ENCODE measurements at regions not wholly inside any gene's neighbourhood (a gene's known extent, or its start where the extent isn't known, plus 50 kb on each side); places are given as distances from the start of the nearest gene placed in this dataset.

DNA sequence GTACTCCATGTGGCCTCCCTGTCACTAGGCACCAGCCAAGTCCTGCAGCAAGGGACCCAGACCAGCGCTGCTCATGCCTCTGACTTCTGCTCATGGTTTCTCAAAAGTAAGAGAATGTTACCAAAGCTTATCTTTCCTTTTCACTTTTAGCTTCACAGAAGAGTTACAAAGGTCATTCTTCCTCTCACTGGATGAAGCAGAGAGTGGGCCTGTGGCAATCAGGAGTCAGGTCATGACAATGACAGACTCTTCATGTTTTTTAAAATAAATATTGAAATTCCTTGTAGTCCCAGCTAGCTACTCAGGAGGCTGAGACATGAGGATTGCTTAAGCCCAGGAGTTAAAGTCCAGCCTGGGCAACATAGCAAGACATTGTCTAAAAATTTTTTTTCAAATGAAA is 126.1 kb downstream of the OSR1 start:
- no peak for DNase-seq

DNA sequence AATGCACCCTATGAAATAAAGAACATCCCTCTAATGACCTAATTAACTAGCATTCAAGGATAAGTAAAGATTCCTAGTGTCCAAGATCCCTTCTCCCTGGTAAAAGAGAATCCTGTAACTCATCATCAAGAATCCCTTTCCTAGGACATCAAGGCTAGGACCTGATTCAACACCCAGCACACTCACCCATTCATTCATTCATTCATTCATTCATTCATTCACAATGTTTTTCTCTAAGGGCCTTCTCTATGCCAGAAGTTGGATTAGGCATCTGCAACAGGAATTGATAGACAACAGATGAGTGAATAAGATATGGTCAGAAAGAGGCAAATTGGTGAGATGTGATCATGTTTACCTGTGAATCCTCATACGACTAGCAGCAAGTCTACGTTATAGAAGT is 126.8 kb downstream of the OSR1 start:
- no peak for DNase-seq

DNA sequence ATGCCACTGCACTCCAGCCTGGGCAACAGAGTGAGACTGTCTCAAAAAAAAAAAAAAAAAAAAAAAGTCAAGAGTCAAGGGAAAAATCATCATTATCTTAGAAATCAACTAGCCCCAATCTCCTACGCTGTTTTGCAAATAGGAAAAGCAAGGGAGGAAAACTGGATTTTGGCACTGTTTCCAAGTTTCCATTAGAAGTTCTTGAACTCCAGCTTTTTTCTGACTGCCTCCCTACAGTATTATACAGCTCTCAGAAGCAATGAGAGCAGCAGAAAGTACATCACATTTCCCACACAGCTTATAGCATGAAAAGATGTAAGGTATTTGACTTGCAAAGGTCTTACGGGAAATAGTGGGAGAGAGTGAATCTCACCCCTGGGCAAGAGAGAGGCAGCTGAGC is 127.8 kb downstream of the OSR1 start:
- no peak for DNase-seq

DNA sequence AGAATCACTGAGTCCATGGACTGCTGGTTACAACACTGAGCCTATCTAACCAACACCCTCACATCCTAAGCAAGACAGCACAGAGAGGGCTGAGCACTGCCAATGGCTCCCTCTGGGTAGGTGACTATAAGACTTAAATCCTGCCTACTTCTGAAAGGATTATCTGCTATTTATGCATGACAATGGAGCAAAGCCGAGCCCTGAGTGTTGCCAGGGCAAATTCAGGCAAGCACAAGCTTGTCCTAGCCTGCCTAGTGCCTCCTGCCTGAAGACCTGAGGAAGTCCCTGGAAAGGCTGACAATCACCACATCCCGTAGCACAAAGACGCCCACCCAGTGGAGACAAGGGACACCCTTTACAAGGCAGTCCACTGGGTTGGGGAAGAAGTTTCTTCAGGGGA is 129.7 kb downstream of the OSR1 start:
- DNase-seq, result no peak

DNA sequence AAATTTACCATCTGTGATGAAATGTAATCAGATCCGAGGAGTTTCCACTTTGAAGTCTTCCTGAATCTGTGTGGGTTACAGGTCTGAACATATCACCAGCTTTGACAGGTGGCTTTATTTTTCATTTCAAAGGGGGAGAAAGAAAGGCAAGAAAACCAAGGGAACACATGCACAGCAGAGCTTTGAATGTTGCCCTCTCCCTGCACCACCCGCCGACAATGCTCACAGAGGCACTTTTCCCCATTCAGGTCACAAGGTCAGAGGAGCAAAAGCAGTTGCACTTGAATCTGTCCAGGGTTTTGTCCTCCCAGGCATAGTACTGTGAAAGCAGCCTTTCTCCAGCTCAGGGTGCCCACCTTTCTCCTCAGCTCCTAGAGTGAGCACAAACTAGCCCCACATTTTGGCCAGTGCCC is 130.2 kb downstream of the OSR1 start:
- no peak for DNase-seq

DNA sequence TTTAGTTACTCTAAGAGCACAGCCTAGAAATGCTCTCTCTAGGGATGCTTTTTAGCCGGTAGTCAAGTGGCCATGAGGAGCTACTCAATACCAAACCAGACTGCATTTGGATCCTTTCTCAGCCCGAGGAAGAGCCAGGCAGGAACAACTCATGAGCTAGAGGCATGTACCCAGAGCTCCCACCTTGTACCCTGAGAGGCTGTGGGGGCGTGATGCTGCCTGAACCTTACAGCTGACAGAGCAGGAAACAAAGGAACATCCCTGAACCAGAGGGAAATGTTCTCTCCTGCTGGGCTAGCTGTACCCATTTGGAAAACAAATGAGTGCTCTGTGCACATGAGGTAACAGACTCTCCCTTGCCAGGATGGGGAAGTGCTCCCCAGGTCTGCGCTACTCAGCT is 131.6 kb downstream of the OSR1 start:
- no peak for DNase-seq

DNA sequence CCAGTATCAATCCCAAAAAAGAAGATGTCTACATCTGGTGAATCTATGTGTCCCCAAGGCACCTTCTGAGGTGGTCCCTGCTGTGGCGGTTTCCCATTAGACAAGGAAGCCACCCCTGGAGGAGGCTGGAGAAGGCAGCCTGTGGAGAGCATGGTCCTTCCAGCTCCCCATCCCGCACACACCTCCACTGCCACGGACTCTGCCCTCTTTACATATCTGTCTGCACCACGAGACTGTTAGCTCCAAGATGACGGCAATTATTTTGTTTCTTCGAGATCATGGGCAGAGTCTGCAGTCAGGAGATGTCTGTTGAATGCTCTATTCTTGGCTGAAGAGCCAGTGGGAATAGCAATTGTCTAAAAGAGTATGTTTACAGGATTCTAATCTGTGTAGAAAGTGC is 132.0 kb downstream of the OSR1 start:
- no peak for DNase-seq

DNA sequence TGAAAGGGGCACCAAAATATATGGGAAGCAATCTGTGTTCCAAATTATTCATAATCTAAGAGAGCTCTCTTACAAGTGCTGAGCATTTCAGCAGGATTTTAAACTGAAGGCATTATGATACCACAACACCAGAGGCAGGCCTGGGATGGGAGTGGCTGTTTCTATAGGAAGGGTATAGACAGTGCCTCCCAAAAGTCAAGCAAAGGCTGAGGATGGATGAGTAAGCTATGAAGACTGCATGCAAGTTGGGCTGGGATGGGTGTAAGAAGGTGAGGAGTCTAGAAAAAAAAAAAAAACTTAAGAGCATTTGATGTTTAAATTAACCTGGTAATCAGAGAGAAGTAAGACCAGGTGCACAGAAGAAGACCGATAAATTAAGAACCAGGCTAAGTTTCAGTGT is 132.5 kb downstream of the OSR1 start:
- no peak for DNase-seq

DNA sequence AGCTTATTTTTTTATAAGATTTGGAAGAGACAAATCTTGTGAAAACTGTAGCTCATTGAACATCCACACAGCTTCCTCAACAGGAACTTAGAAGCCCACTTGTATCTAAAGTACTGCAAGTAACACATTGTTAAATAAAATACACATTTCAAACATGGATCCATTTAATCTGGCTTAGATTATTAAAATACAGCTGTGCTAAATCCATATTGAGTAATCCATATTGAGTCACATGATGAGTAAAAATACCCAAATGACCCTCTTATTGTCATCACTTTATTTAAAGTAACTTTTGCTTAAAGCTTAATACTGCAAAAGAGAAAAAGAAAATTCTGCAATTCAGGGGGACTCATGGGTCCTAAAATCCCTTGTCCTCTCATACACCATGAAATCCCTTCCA is 133.3 kb downstream of the OSR1 start:
- no peak for DNase-seq

DNA sequence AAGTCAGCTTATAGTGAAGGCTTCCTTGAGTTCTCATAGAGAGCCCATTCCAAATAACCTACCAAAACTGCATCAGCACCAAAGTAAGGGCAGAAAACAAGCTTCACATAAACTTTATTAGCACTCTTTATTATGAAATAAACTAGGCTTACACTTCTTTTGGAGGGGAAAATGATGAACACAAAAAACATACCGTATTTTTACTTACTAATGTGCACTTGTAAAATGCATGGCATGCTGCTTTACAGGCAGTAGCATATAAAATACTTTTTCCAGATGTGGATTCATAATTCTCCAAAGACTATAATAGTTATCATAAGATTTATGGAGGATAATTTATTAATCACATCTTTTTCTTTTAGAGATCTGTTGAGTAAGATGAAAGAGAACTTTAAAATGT is 133.9 kb downstream of the OSR1 start:
- DNase-seq, result no peak

DNA sequence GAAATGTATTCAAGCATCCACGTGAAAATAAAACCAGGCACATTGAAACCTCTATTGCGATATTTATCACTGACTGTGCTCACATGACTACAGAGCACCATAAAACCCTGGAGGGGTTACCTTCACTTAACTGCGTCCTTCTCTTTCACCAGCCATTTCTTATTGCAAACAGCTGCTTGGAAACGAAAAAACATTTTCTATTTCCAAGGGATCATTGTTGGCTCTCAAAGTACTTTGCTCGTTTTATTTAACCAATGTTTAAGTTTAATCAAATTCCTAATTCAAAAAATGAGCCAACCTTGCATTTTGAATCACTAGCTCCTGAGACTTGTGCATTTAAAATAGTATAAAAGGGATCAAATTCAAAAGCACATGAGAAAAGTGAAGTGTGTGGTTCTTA is 134.4 kb downstream of the OSR1 start:
- no peak for DNase-seq

DNA sequence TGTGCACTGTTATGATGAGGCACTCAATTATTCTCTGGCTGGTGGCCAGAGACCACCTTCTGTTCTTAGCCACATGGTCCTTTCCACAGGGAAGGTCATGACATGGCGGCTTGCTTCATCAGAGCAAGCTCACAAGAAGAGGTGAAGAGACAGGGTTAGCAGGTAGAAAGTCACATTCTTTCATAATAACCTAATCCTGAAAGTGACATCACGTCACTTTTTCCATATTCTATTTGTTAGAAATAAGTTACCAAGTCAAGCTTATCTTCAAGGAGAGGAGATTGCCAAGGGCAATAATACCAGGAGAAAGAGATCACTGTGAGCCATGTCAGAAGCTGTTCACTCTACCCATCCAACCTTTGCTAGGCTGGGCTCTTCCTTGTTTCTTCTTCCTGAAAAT is 139.4 kb downstream of the OSR1 start:
- no peak for DNase-seq

DNA sequence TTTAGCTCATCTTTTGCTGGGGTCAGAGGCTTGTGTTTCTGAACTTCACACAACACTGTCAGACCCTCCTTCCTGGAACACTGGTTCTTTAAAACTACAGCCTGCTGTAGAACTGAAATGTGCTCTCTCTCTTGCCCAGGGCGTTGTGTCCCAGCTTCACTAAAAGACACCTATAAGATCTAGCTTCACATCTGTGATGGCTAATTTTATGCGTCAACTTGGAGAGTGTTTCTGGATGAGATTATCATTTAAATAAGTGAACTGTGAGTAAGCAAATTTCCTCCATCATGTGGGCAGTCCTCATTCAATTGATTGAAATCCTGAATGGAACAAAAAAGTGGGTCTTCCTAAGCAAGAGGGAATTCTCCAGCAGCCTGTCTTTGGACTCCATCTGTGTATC is 140.3 kb downstream of the OSR1 start:
- no peak for DNase-seq

DNA sequence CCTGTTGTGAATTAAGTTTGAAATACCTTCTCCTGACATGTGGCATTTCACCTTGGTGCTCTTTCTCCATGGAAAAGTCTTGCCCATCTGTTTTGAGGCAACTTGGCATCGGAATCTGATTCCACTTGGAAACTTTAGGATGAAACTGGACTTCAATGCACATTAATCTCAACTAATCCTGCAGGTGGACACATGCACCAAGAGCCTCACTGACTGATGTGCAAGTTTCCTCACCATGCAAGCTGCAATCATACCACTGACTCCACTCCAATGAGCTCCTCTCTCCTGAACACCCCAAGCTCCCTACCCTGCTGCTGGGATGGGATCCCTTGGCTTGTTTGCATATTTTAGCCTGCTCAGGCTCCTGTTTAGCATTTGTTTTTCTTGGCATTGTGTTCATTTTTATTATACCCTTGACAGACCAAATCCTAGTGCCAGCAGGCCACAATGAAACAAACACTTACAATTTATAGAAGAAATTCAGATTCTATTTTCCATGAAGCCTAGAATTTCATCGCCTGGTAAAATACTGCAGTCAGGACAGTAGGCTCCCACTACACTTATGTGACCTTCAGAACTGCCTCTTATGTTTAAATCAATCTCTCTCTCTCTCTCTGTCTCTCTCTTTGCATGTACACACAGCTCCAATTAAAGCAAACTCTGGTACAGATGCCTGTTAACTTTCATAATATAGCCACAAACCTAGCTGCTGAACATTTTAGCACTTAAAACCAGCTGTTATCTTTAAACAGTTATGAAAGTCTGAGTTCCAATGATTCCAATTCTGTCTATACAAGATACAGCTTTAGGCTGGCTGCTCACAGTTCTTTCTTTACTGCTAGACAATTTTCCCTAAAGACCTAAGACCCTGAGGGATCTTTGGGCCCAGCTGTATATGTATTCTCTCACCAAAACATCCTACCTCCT is 141.5 kb downstream of the OSR1 start:
- DNase-seq, result no peak

DNA sequence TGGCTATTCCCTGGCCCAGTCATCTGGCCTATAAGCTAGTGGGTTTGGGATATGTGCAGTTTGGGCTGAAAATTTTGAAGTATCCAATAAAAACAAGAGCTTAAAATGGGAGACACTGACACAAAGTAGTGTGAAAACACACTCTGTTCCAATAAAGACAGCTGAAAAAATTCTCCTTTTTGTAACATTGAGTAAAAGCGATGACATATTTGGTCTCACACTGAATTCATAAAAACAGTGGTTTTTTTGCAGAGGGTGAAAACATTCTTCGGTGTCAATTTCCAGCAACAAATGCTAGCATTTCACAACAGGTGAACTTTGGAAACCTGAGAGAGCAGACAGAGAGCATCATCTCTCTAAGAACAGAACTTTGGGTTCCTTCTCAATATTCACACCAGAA is 142.2 kb downstream of the OSR1 start:
- DNase-seq, result no peak

DNA sequence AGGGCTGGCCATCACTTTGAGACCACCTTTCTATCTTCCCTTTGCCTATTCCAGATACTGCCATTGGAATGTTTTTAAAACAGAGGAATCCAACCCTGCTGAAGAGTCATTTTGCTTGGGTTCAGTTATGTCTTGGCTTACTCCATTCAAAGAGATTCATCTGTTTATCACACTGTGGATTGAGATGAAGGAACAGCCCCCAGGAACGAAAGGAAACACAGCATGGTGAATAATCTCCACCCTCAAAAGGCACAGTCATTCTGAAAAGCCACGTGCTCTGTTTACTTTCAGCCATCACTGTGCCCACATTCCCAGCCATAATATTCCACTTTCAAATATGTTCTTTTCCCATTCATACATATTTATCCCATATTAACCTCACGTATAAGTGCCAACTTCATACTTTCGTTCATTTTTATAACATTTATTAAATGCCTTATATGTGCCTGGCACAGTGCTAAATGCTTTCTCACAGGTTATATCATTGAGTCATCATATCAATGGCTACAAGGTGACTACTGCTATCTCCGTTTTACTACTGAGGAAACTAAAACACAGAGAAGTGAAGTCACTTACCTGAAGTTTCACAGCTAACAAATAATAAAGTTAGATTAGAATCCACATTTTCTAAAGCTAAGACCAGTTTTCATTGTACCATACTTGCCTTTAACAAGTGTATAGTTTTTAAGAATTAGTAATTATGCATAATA is 143.6 kb downstream of the OSR1 start:
- no peak for DNase-seq

DNA sequence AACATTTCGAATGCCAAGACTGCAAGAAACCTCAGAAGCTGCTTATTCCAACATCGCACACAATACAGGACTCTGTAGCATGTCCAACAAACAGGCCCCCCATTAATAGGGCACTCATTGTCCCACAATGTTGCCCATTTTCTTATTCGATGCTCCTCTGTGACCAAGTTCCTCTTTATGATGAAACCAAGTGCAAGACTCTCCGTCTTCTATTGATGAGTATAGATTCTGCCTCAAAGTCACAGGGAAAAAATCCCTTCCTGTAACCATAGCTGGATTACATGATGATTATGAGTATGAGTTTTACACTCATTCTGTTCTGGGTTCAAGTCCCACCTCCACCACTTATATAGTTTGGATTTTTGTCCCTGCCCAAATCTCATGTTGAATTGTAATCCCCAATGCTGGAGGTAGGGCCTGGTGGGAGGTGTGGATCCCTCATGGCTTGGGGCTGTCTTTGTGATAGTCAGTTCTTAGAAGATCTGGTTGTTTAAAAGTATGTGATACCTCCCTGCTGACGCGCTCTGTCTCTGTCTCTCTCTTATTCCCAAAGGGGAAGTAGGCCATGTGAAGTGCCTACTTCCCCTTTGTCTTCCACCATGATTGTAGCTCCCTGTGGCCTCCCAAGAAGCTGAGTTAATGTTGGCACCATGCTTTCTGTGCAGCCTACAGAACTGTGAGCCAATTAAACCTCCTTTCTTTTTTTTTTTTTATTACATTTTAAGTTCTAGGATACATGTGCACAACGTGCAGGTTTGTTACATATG is 148.7 kb downstream of the OSR1 start:
- no peak for DNase-seq

DNA sequence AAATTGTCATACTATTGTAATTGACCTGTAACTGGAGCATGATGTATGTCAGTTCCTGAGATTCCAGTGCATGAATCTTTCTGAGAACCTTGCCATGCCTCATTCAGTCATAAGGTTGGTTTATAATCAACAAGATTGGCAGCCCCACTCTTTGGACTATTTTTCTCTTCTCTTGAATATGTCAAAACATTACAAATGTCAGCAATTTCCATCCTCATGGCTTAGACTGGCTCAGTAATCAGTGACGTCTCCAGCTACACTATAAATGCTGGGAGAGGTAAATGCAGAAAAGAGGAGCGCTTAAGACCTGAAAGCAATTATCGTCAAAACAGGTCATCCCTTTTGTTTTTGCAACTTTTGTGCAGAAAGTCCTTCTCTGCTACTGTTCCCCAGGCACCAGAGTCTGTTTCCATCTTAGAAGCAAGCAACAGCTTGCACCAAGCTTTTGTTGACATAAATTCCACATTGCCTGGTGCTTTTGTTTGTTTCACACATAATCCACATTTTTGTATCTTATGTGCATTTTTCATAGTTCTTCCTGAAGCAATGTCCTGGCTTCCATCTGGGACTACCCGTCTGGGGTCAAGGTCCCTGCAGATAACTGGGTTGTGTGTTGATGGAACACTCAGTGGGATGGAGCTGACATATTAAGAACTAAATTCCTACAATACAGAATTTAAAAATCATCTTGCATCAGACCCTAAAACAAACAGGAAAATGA is 149.8 kb downstream of the OSR1 start:
- DNase-seq, result no peak

DNA sequence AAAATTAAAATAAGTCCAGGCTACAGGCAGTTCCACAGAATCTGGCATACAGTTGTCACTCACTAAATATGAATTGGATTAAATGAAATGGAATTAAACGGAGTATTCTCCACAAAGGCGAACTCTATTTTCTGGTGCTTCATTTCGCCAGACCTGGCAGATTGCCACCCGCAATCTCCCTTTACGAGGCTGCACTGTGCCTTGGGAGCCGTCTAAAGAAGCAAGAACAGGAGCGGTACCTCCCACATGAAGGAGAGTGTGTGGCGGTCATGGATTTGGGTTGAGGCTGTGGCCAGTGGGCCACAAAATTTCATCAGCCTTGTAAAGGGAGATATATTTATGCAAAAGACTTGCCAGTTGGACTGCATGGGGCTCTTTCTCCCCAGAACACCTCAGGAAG is 151.0 kb downstream of the OSR1 start:
- DNase-seq, result no peak

DNA sequence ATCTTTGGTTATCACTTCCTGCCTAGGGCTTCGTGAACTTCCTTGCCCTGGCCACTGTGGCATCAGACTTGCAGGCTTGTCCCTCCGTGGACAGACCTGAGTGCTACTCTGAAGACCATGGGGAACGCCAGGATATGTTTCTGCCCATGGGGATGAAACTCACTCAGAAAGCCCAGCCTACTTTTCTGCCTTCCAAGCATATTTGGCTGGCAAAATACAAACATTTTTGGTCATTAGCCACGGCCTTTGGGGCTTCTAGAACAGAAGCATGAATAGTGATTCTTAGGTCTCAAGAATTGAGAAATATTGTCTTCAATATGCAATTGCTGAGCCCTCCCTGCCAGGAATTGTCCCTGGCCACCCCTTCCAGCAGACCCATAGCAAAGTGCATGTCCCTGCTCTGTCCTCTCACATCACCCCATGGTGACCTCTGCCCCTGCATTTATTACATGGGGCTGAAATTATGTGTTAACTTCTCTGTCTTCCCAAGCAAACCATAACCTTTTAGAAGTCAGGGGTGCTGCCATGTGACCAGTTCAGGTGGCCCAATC is 152.4 kb downstream of the OSR1 start:
- DNase-seq, result no peak

DNA sequence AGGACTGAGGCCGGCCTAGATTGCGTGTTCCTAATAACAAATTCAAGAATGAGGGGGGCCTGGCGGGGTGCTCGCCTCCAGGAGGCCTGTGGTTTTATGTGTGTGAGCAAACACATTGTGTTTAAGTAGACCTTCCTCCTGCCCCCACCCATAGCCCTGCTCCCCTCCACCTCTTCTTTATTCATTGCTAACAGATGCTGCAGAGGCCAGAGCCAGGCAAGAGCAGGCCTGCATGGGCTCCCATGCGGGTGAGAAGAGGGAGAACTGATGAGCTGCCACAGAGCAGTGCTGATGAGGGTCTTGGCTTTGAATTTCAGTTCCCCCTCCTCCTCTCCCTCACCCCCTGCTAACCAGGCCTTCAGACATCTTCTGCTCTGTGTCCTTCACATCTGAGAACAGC is 154.6 kb downstream of the OSR1 start:
- no peak for DNase-seq

DNA sequence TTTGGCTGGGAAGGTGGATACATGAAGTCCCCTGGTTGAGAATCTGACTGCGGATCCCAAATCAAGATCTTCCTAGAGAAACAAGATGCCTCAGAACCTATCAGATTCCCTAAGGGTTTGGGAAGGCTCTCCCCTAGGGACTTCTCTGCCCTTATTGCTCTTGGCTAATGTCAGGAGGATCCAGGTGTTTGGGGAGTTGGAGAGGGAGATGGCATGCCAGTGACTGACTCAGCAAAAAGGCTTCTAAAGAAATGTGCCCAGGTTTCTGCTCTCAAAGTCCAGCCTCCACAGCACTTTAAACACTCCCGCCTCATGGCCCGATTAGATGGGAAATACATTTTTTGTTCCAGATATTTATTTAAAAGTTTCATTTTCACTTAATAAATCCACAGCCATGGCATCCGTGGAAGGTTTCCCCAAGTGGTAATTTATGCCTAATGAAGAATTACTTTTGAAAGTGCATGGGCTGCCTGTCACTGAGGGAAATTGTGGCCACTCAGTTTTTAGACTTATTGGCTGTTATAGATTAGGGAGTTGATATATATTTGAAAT is 156.4 kb downstream of the OSR1 start:
- no peak for DNase-seq
